Hematopoietic multipotent progenitor cell treated with erythropoietin and hydrocortisone succinate and interleukin-3 and kit ligand, for 15 days (in vitro differentiated cells): ENCODE measurements at regions not wholly inside any gene's neighbourhood (a gene's known extent, or its start where the extent isn't known, plus 50 kb on each side); places are given as distances from the start of the nearest gene placed in this dataset.

ENCODE experiments used
- DNase-seq: peaks from one replicate; pipeline ENCODE4 v3.0.0-alpha.2; 2015; ENCODE audit warnings: low spot score

- no peak for DNase-seq
Measured at GRCh38 chr5:40413743-40414142, 266.0 kb upstream of the PTGER4 start.

GRCh38 chr5:40412771-40413170 is 266.9 kb upstream of the PTGER4 start:
- DNase-seq: no peak

DNA sequence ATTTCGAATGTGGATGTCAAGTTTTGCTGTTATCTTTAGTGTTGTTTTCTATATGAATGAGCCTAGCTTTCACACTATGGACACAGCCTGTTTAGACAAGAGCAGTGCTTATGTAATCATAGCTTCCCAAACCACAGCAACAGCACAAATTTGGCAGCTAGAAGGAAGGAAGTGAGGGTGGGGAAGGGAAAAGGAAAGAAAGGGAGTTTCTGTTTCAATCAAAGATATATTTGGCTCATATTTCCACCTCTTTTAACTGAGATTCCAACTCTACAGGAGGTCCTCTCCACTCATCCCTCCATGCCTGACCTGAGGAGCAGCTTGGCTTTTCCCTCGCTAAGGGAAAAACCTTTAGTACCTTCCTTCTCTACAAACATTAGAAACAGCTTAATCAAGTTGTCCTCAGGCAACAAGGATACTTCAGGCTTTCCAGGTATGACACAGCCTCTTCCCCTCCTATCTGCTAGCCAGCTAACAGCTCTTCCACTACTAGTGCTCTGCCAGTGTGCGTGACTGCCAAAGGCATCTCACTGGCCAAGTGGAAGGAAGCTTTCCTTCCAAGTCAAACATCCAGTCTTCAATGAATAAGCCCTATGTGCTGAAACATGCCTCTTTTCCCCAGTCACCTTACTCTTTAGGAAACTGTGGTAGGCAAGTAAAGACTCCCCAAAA is 268.6 kb upstream of the PTGER4 start:
- no peak for DNase-seq

GRCh38 chr5:40410231-40410861 is 269.4 kb upstream of the PTGER4 start:
- DNase-seq: no peak

- no peak for DNase-seq
Measured at GRCh38 chr5:40409601-40410000, 270.1 kb upstream of the PTGER4 start.

- no peak for DNase-seq
Measured at GRCh38 chr5:40406741-40407211, 272.9 kb upstream of the PTGER4 start.

GRCh38 chr5:40405996-40406740 is 273.5 kb upstream of the PTGER4 start:
- DNase-seq: no peak

DNA sequence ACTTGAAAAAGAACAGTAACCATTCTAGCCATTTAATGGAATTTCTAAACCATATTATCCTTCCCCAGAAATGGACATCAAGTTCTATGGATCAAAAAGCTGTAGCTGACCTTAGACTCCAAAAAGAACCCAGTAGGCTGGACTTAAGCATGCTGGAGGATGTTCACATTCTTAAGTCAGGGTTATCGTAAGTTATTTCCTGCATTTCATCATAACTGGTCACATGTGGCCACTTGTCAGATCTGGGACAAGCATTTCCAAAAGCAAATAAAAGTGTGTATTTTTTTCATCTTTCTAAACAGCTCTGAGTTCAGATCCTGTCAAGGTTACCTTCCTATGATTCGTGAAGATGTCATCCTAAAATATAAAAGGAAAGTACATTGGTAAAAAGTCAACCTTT is 274.5 kb upstream of the PTGER4 start:
- no peak for DNase-seq

DNA sequence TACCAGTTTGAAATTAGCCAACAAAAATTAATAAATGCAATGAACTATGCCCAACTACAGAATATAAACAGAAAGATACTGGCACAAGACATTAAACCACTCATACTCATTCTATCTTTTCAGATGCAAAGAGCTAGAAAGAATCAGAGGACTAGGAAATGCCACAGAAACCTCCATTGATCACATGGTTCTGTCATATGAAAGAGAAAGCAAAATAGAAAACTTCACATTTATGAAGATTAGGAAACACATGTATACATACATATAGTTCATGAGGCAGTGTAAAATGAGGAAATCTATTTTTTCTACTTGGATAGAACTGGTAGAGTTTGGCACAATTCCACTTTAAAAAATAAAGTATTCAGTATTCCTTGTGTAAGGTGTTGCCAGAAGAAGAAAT is 275.1 kb upstream of the PTGER4 start:
- DNase-seq: no peak

DNA sequence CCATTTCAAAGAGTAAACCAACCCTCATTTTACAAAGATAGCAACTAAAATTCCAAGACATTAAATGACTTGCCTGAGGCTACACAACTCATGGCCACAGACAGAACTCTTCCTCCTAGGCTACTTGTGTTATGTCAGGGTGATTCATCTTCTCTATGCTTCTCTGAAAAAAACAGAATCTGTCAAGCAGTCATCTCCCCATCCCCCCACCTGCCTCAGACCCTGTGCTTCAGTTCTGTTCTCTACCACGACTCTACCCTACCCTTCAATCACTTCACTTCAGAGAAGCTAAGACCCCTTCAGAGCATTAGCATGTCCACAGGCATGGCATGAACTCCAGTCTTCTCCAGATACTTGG is 277.7 kb upstream of the PTGER4 start:
- DNase-seq: no peak

DNA sequence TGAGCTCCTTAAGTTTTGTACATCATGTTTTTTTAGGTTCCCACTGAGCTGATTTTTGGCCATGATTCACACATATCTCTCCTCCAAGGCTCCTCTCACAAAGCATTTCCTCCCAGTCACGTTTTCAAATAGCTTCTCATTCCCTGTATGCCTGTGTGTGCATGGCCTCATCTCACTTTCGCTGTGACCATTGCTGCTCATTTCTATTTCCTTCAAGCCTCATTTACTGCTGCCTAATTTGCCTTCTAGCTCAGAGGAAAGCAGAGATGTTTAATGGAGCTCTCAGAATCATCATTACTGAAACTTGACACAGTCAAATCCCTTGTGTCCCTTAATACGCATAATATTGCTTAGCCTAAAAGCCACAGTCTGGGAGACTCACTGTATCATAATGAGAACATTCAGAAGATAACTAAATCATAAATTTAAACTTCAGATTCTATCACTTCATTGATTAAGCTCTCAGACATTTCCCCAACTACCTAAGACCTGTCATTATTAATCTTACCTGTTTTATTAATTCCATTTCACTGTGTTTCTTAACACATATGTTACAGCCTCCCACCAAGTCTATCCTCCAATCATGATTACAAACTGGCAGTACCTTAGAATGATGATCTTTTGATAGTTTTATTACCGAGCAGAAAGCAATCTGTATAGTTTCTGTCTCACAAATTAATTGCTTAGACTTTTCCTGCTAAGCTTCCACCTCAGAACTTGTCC is 278.3 kb upstream of the PTGER4 start:
- DNase-seq: no peak

DNA sequence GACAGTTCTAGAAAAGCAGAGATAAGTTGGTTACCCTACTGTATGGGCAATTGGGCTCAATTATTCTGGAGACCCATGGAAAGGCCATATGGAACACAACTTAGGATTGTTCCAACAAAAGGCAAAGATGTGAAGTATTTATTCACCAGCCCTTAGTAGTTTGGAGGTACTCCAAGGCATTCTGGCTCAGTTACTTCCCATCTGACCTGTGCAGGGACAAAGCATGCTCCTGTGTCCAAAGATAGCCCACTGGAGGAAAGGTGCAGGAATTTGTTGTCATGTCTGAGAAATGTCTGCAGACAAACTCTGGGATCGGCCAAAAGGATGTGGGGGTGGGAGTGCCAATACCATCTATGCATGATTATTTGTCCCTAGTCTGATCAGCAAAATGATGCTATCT is 279.5 kb upstream of the PTGER4 start:
- DNase-seq: no peak

- no peak for DNase-seq
Measured at GRCh38 chr5:40399349-40399748, 280.4 kb upstream of the PTGER4 start.

- no peak for DNase-seq
Measured at GRCh38 chr5:40397976-40398375, 281.7 kb upstream of the PTGER4 start.

DNA sequence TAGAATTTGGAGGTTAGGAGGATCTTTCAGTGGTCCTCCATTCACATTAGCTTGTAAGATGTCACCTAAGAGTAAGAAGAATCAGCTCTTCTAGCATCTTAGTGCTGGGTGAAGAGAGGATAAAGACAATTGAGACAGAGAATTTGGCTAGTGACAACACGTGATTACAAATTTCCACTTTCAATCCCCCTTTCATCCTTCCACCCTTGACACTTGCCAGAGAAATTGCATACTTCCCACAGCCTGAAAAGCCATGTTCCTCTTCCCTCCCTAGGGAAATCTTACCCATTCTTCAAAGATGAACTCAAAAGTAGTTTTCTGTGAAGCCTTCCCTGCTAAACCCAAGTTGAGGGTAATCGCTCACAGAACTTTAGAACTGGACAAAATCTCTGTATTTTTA is 282.6 kb upstream of the PTGER4 start:
- DNase-seq: no peak

- no peak for DNase-seq
Measured at GRCh38 chr5:40396317-40396716, 283.4 kb upstream of the PTGER4 start.

DNA sequence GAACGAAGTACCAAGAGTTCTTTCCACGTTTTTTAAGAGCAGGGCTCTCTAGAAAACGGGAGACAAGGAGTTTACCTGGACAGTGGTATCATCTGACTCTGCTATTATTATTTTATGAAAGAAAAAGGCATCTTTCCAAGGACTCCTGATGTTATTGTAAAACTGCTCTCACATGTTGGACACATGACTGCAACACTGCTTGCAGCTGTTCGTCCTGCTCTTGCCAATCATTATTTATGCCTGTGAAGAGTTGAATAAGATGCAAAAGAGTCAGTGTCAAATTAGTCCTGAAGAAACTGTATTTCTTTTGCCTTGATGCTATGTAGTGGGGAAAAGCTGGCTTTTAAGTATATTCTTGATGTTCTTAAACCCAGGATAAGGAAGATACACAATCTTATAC is 284.5 kb upstream of the PTGER4 start:
- DNase-seq: no peak

DNA sequence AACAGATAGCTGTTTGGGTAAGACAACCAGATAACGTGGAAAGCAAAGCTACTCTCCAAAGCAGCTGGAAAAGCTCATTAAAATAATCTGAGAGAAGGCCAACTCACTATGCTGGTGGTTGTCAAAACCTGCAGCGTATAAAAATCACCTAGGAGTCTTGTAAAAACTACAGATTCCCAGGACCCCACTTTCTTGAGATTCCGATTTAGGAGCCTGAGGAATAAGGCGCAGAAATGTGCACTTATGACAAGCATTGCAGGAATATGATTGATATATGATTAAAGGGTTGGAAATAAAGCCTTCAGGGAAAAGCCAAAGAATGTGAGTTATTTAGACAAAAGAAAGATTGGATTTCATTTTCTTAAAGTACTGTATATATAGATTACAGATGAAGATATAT is 285.0 kb upstream of the PTGER4 start:
- no peak for DNase-seq

DNA sequence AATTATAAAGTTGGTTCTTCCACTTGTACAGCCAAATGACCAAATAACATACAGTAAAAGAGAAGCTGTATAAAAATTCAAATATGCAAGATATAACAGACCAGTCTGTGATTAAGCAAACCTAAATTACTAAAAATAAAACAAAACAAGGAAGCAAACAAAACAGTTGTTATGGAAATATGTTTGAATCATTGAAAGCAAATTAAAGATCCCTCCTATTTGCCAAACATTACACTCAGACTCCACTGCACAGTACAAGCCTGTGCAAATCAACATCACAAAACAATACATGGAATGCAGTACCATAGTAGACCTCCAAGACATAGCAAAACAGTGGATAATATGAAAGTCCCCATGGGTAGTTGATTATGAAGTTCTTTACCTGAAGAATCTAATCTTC is 288.1 kb upstream of the PTGER4 start:
- no peak for DNase-seq

DNA sequence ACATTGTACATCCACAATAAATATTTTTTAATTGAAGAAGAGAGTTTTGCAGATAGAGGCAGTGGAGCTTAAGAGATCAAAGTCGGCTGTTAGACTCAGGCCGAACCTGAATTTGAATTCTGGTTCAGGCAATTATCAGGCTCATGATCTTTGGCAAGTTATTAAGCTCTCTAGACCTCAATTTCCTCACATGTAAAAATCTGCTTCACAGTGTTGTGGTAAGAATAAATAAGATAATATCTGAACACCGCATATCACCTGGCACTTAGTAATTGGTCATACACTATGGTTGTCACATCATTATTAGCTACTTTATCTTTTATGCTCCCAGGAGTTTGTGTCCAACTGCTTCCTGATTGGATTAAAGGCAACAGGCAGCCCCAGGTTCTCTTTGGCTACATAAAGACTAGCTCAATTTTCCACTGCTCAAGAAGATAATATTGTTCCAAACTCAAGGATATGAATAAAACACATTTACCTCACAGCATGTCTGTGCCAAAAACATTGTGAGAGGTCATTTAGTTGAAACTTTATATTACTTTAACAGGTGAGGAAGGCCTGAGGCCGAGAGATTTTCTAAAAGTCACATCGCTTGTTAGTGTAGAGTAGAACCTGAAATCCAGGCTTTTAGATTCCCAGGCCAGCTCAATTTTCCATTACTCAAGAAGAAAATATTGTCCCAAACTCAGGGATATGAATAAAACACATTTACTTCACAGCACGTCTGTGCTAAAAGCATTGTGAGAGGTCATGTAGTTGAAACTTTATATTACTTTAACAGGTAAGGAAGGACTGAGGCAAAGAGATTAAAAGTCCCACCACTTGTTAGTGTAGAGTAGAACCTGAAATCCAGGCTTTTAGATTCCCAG is 289.2 kb upstream of the PTGER4 start:
- no peak for DNase-seq

- DNase-seq: no peak
Measured at GRCh38 chr5:40389591-40389990, 290.1 kb upstream of the PTGER4 start.

- no peak for DNase-seq
Measured at GRCh38 chr5:40386289-40386688, 293.4 kb upstream of the PTGER4 start.
